Astrocyte of the cerebellum (primary cell): ENCODE measurements at regions not wholly inside any gene's neighbourhood (a gene's known extent, or its start where the extent isn't known, plus 50 kb on each side); places are given as distances from the start of the nearest gene placed in this dataset.

Experiments used
- DNase-seq: peaks from one replicate; pipeline ENCODE4 v3.0.0-alpha.2; 2011; ENCODE audit warnings: low read depth
- H3K4me3 ChIP-seq: 2 replicates; pipeline ENCODE4 v1.5.1; 2011; ENCODE audit warnings: mild to moderate bottlenecking, low read depth, low read length, moderate library complexity
- CTCF ChIP-seq: IDR thresholded peaks from 2 replicates; pipeline ENCODE4 v1.5.1; 2012; ENCODE audit warnings: low read length, low read depth, moderate library complexity, mild to moderate bottlenecking; ENCODE audit errors: missing control alignments
- in situ Hi-C: cut with HindIII; loops from 2 replicates; pipeline ENCODE4 v1.10.0; 2017; ENCODE audit warnings: low sequenced_read_pairs

- no peak for DNase-seq
- H3K4me3 ChIP-seq = no peak overlapping the region
- in situ Hi-C loops = no loop called here
- TF ChIP-seq CTCF = no peak
Measured at GRCh38 chr6:122077603-122078002, 321.8 kb upstream of the HSF2 start.

GRCh38 chr6:122078481-122078880 lies 321.0 kb upstream of the HSF2 start:
- no peak overlapping the region for H3K4me3 ChIP-seq
- no peak for DNase-seq
- in situ Hi-C loops = no loop called here
- TF ChIP-seq CTCF = no peak

- TF ChIP-seq CTCF = no peak
- no peak overlapping the region for H3K4me3 ChIP-seq
- no peak for DNase-seq
- in situ Hi-C loops = no loop called here
Measured at GRCh38 chr6:122079916-122080315, 319.5 kb upstream of the HSF2 start.

- no peak for DNase-seq
- in situ Hi-C loops = no loop called here
- H3K4me3 ChIP-seq = no peak overlapping the region
- TF ChIP-seq CTCF = no peak
Measured at GRCh38 chr6:122081921-122082320, 317.5 kb upstream of the HSF2 start.

- no peak for TF ChIP-seq CTCF
- H3K4me3 ChIP-seq = no peak overlapping the region
- DNase-seq = no peak
- in situ Hi-C loops = no loop called here
Measured at GRCh38 chr6:122082370-122082769, 317.1 kb upstream of the HSF2 start.

GRCh38 chr6:122092366-122092765 lies 307.1 kb upstream of the HSF2 start:
- TF ChIP-seq CTCF = no peak
- H3K4me3 ChIP-seq = no peak overlapping the region
- in situ Hi-C loops = no loop called here
- DNase-seq = no peak

GRCh38 chr6:122098201-122098678 lies 301.2 kb upstream of the HSF2 start:
- DNase-seq = no peak
- TF ChIP-seq CTCF = no peak
- in situ Hi-C loops = no loop called here
- H3K4me3 ChIP-seq = no peak overlapping the region
